Erythroblast (primary cell): ENCODE measurements at regions not wholly inside any gene's neighbourhood (a gene's known extent, or its start where the extent isn't known, plus 50 kb on each side); places are given as distances from the start of the nearest gene placed in this dataset.

ENCODE experiments used
- GATA1 ChIP-seq: IDR thresholded peaks from 2 replicates; pipeline ENCODE4 v1.6.1; 2011; ENCODE audit warnings: low read depth, mild to moderate bottlenecking, control low read depth, low read length, moderate library complexity
- POLR2A ChIP-seq: IDR thresholded peaks from 2 replicates; pipeline ENCODE4 v1.6.1; 2011; ENCODE audit warnings: mild to moderate bottlenecking, low read length

DNA sequence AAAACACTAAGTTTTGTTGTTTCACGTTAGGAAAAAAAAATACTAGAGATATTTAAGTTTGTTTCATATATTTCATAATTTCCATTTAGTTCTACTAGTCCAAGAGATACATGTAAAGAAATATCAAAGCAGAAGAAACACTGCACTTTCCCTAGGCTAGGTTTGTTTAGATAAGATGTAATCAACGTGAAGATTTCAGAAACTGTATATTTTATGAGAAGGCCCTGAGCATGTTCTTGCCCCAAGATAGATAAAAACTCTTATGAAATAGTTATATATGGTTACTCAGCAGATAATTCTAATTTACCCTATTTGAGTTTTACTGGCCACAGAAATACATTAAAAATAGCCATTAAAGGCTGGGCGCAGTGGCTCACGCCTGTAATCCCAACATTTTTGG lies 143.6 kb upstream of the CBLN2 start:
- TF ChIP-seq POLR2A (no peak), GATA1 (no peak)
